AG10803 (cell line): ENCODE measurements at regions not wholly inside any gene's neighbourhood (a gene's known extent, or its start where the extent isn't known, plus 50 kb on each side); places are given as distances from the start of the nearest gene placed in this dataset.

Experiments used
- DNase-seq: peaks from one replicate; pipeline ENCODE4 v3.0.0; 2010; ENCODE audit warnings: low read depth
- H3K4me3 ChIP-seq: 2 replicates; pipeline ENCODE4 v1.5.1; 2011; ENCODE audit warnings: mild to moderate bottlenecking, low read length, control low read depth
- TF ChIP-seq, protein P1 (sequence below): conservative IDR thresholded peaks from 2 replicates; pipeline ENCODE4 v1.5.1; 2011; ENCODE audit warnings: mild to moderate bottlenecking, low read length, control low read depth, inconsistent platforms

DNA sequence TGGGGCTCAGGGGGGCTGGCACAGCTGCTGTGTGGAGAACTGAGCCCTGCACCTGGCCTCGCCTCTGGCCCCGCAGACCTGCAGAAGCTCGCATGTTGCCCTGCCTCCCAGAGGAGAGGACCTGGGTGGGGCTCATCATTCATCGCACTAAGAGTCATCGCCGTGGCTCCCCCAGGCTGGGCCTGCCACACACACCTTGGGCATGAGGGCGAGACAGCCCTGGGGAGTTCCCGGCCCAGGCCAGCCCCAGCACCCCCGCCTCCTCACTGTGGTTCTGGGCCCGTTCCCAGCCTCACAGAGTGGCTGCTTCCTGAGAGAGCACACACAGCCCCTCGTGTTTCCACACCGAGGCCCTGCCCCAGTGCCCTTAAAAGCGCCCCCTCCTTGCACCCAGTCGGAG lies 694.6 kb downstream of the TBC1D22A start:
- H3K4me3 ChIP-seq: no peak overlapping the region
- DNase-seq: no peak
- TF ChIP-seq, protein P1, sequence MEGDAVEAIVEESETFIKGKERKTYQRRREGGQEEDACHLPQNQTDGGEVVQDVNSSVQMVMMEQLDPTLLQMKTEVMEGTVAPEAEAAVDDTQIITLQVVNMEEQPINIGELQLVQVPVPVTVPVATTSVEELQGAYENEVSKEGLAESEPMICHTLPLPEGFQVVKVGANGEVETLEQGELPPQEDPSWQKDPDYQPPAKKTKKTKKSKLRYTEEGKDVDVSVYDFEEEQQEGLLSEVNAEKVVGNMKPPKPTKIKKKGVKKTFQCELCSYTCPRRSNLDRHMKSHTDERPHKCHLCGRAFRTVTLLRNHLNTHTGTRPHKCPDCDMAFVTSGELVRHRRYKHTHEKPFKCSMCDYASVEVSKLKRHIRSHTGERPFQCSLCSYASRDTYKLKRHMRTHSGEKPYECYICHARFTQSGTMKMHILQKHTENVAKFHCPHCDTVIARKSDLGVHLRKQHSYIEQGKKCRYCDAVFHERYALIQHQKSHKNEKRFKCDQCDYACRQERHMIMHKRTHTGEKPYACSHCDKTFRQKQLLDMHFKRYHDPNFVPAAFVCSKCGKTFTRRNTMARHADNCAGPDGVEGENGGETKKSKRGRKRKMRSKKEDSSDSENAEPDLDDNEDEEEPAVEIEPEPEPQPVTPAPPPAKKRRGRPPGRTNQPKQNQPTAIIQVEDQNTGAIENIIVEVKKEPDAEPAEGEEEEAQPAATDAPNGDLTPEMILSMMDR: no peak

DNA sequence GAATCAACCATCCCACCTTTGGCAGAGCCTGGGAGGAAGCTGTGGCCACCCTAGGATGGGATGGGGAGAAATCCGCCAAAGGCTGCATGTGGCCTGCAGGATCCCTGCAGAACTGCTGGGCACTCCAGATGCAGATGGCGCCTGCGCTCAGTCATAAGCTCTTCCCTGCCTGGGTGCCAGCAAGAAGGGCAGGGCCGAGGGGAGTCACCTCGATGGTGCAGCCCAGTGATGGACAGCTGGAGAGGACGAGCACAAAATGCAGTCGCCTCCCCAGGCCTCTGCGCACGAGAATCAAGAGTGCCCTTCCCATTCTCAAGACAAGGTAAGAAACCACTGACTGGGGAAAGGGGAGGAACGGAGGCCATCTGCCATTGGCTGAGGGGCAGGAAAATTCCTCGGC lies 693.6 kb downstream of the TBC1D22A start:
- TF ChIP-seq, protein P1: no peak

GRCh38 chr22:47453049-47453448 lies 690.6 kb downstream of the TBC1D22A start:
- TF ChIP-seq, protein P1: no peak
- no peak overlapping the region for H3K4me3 ChIP-seq
- no peak for DNase-seq

More for the DNA sequence above, 693.6 kb downstream of the TBC1D22A start:
- DNase-seq: no peak
- no peak overlapping the region for H3K4me3 ChIP-seq

GRCh38 chr22:47452184-47452583 lies 689.7 kb downstream of the TBC1D22A start:
- DNase-seq: no peak
- TF ChIP-seq, protein P1: peak; percentile 37
- no peak overlapping the region for H3K4me3 ChIP-seq

- DNase-seq: no peak
- H3K4me3 ChIP-seq: no peak overlapping the region
- TF ChIP-seq, protein P1: no peak
These were observed 688.5 kb downstream of the TBC1D22A start for GRCh38 chr22:47450876-47451475.

GRCh38 chr22:47449508-47450270 lies 687.2 kb downstream of the TBC1D22A start:
- no peak for DNase-seq
- TF ChIP-seq, protein P1: no peak
- H3K4me3 ChIP-seq: no peak overlapping the region
